ENCODE measurements at regions not wholly inside any gene's neighbourhood (a gene's known extent, or its start where the extent isn't known, plus 50 kb on each side); places are given as distances from the start of the nearest gene placed in this dataset.

DNA sequence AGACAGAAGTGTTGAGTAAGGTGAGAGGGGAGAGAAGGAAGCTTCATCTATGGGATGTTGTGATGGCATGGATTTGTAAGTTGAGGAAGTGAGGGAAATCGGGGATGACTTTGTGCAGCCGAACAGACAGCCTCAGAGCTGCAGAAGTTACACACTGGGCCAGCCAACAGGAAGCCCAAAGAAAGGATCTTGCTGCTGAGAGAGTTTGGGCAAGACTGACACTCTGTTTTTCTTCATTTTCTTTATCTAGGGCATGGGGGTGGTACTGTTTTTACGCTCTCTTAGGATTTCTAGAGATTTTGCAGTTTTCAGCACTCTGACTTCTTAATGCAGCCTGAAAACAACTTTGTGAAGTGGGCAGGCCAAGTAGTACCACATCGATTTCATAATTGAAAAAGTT lies 509.9 kb upstream of the TENM4 start:
- no peaks in the 10 kb centered on the region for H3K27me3 ChIP-seq (ENCODE audit: control insufficient read depth, insufficient read depth, low read length, poor library complexity, severe bottlenecking)

DNA sequence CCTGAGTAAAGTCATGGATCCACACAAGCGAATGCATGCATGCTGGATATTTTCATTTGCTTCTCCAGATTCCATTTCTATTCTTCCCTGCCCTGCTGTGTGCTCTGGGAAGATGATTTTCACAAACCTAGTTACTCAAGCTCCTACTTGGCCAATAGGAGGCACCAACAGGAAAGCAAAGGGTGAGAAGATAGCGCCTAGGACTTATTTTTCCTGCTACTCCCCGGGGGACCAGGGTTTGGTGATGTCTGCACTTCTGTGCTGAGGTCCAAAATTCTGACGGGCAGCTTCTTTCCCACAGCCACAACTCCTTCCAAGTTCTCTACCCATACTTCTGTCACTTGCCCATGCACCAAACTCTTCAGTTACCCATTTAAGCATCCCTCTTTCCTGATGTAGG lies 509.3 kb upstream of the TENM4 start:
- H3K9me3 ChIP-seq (ENCODE audit: control insufficient read depth, low read length), result no peaks in the 10 kb centered on the region
- H3K9me3 Mint-ChIP-seq, result no peaks in the 10 kb centered on the region
- DNase-seq, result peak; percentile 55
- H3K27ac Mint-ChIP-seq, result no peak overlapping the region
- H3K27me3 Mint-ChIP-seq (ENCODE audit: insufficient read depth), result peaks cover 5% of the 10 kb centered on the region
- TF ChIP-seq, protein P1, sequence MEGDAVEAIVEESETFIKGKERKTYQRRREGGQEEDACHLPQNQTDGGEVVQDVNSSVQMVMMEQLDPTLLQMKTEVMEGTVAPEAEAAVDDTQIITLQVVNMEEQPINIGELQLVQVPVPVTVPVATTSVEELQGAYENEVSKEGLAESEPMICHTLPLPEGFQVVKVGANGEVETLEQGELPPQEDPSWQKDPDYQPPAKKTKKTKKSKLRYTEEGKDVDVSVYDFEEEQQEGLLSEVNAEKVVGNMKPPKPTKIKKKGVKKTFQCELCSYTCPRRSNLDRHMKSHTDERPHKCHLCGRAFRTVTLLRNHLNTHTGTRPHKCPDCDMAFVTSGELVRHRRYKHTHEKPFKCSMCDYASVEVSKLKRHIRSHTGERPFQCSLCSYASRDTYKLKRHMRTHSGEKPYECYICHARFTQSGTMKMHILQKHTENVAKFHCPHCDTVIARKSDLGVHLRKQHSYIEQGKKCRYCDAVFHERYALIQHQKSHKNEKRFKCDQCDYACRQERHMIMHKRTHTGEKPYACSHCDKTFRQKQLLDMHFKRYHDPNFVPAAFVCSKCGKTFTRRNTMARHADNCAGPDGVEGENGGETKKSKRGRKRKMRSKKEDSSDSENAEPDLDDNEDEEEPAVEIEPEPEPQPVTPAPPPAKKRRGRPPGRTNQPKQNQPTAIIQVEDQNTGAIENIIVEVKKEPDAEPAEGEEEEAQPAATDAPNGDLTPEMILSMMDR (conservative IDR thresholded peaks at IDR 0.05), result peak; percentile 61
- H3K4me3 Mint-ChIP-seq, result no peak overlapping the region
- H3K36me3 ChIP-seq (ENCODE audit: control insufficient read depth, insufficient read depth, low read length), result no peaks in the 10 kb centered on the region
- WGBS, 2 experiments (ENCODE audit: insufficient coverage in 1 of 2, insufficient read length in 1 of 2), result 73 to 86% methylated on average over 4 of the region's 4 CpGs
- H3K27ac ChIP-seq (ENCODE audit: low read depth, low read length), result no peak overlapping the region
- H3K9ac ChIP-seq (ENCODE audit: extremely low read depth, low read length, poor library complexity, severe bottlenecking), result no peak overlapping the region
- H3K4me1 ChIP-seq (ENCODE audit: control insufficient read depth, insufficient read depth, low read length), result peaks cover 9% of the 10 kb centered on the region
- H3K36me3 Mint-ChIP-seq (ENCODE audit: low read depth), result no peaks in the 10 kb centered on the region
- no peaks in the 10 kb centered on the region for H3K27me3 ChIP-seq (ENCODE audit: control insufficient read depth, insufficient read depth, low read length, poor library complexity, severe bottlenecking)
- H3K4me3 ChIP-seq (ENCODE audit: low read length), result no peak overlapping the region
- H3K4me1 Mint-ChIP-seq, result peaks cover 20% of the 10 kb centered on the region

More for the DNA sequence above, 509.9 kb upstream of the TENM4 start:
- DNase-seq, result no peak
- 87 to 100% methylated on average over 3 to 4 of the region's 4 CpGs for WGBS, 2 experiments (ENCODE audit: insufficient coverage in 1 of 2, insufficient read length in 1 of 2)
- TF ChIP-seq, protein P1 (conservative IDR thresholded peaks at IDR 0.05), result no peak
- no peak overlapping the region for H3K27ac ChIP-seq (ENCODE audit: low read depth, low read length)
- no peak overlapping the region for H3K4me3 ChIP-seq (ENCODE audit: low read length)
- H3K27ac Mint-ChIP-seq, result no peak overlapping the region
- no peak overlapping the region for H3K4me3 Mint-ChIP-seq
- no peaks in the 10 kb centered on the region for H3K9me3 Mint-ChIP-seq
- H3K36me3 Mint-ChIP-seq (ENCODE audit: low read depth), result no peaks in the 10 kb centered on the region
- no peak overlapping the region for H3K9ac ChIP-seq (ENCODE audit: extremely low read depth, low read length, poor library complexity, severe bottlenecking)
- peaks cover 20% of the 10 kb centered on the region for H3K4me1 Mint-ChIP-seq
- H3K36me3 ChIP-seq (ENCODE audit: control insufficient read depth, insufficient read depth, low read length), result no peaks in the 10 kb centered on the region
- H3K4me1 ChIP-seq (ENCODE audit: control insufficient read depth, insufficient read depth, low read length), result peaks cover 9% of the 10 kb centered on the region
- no peaks in the 10 kb centered on the region for H3K9me3 ChIP-seq (ENCODE audit: control insufficient read depth, low read length)
- H3K27me3 Mint-ChIP-seq (ENCODE audit: insufficient read depth), result peaks cover 5% of the 10 kb centered on the region

DNA sequence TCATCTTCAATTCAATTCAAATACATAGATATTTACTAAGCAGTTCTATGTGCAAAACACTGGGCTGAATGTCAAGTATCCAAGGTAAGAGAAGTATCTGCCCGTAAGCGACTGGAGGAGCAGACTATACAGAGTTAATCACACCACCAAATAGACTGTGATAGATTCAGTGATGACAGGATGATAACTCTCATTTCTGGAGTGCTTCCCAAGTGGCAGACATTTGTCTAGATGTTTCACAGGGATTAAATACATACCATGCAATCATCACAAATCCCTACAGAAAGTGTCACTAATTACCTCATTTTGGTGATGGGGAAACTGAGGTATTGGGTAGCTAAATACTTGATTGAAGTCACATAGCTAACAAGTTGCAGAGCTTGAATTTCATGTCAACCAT lies 508.7 kb upstream of the TENM4 start:
- H3K9ac ChIP-seq (ENCODE audit: extremely low read depth, low read length, poor library complexity, severe bottlenecking), result no peak overlapping the region
- no peak overlapping the region for H3K27ac Mint-ChIP-seq
- no peaks in the 10 kb centered on the region for H3K9me3 Mint-ChIP-seq
- no peak for DNase-seq
- TF ChIP-seq, protein P1 (conservative IDR thresholded peaks at IDR 0.05), result no peak
- H3K27me3 Mint-ChIP-seq (ENCODE audit: insufficient read depth), result peaks cover 5% of the 10 kb centered on the region
- no peaks in the 10 kb centered on the region for H3K9me3 ChIP-seq (ENCODE audit: control insufficient read depth, low read length)
- H3K36me3 Mint-ChIP-seq (ENCODE audit: low read depth), result no peaks in the 10 kb centered on the region
- no peaks in the 10 kb centered on the region for H3K36me3 ChIP-seq (ENCODE audit: control insufficient read depth, insufficient read depth, low read length)
- peaks cover 18% of the 10 kb centered on the region for H3K4me1 Mint-ChIP-seq
- H3K27me3 ChIP-seq (ENCODE audit: control insufficient read depth, insufficient read depth, low read length, poor library complexity, severe bottlenecking), result no peaks in the 10 kb centered on the region
- WGBS, 2 experiments (ENCODE audit: insufficient coverage in 1 of 2, insufficient read length in 1 of 2), result 89 to 100% methylated on average over 2 of the region's 2 CpGs
- no peak overlapping the region for H3K4me3 Mint-ChIP-seq
- peaks cover 9% of the 10 kb centered on the region for H3K4me1 ChIP-seq (ENCODE audit: control insufficient read depth, insufficient read depth, low read length)
- H3K4me3 ChIP-seq (ENCODE audit: low read length), result no peak overlapping the region
- H3K27ac ChIP-seq (ENCODE audit: low read depth, low read length), result no peak overlapping the region

Measured in endodermal cell (in vitro differentiated cells).